ENCODE measurements at regions not wholly inside any gene's neighbourhood (a gene's known extent, or its start where the extent isn't known, plus 50 kb on each side); places are given as distances from the start of the nearest gene placed in this dataset.

DNA sequence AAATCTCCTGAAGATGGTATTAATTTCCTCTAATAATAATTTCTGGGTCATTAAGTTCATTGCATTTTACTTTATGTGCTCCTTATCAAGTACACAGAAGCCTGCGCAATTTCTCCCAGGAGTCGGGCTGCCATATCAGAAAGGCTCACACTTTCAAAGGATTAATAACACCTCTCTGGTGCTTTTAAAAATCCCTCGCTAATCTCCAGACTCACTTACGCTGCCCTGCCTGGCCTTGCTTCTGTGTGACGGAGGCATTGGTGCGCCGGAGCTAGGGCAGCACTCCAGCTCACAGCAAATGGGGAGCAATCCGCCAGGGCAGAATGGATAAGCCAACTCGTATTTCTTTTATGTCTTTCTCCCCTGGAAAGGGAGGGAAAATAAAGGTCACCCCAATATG is 300.8 kb downstream of the EFNB2 start:
- DNase-seq (ENCODE audit: low spot score): no peak

DNA sequence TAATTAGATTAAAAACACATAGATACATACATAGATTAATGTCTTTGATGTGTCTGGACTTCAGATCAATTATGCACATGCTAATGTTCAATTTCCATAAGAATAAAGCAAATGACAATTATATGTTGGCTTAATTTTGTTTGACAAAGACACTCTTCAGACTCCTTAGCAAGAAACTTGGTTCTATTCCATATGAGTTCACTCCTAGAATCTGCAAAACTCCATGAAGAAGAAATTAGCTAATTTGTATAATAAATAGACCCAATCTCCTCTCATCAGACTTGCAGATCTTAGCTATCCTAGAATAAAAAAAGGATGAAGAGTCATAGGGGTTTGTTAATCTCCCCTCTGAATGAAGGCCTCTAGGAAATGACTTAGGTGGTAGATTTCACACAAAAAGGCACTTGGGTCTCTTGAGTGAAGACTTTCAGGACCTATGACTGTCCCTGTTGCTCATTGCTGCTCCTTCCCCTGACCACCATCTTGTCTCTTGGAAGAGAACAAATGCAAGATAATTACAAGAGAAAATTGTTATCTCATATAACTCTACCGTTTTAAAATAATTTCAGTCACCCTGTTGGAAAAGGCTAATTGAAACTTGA is 302.2 kb downstream of the EFNB2 start:
- DNase-seq (ENCODE audit: low spot score): no peak

DNA sequence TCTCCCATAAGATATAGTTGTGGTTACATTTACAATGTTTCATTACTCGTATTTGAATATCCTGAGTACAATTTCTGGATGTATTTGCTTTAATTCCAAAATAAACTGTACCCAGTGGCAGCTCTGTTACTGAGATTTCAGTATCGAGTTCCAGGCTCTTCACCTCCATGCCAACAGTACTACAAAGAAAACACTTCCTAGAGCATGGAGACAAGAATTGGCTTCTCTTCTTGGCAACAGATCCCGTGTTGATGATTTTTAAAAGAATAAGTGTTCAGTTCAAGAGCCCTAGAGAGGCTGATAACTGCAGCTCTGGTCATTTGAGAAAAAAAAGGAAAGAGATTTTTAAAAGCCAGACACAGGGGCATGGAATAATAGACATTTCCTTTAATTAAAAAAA is 302.8 kb downstream of the EFNB2 start:
- DNase-seq (ENCODE audit: low spot score): no peak

DNA sequence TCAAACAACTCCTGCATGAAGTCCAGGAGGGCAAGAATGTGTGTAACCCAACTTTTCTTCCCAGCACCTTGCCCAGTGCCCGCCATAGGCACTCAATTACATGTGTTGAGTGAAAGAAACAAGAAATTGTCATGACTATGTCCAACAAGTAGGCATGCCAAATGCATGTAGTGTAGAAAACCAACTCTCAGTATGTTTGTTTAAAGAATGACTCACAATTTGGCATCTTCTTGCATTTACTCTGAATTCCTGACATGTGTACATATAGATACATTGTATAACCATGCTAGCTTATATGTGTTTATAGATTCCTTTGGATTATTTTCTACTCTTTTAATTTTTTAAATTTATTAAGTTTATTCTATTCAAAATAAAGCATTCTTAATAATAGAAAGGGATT is 305.0 kb downstream of the EFNB2 start:
- no peak for DNase-seq (ENCODE audit: low spot score)

DNA sequence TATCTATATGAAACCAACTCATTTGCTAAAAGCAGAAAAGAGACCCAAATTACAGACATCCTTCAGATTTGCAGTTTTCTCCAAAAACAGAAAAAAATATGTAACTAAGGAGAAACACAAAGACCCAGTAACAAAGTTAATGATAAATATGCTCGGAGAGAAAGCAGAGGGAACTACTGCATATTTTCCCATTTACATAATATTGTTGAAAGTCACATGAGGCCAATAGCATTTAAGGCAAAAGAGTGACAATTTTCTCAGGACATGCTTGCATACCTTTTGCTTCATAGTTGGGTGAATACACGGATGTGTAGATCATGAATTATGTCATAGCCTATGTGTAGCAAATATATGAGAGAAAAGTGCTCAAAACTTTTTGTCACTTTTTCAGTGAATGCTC is 310.3 kb downstream of the EFNB2 start:
- no peak for DNase-seq (ENCODE audit: low spot score)

DNA sequence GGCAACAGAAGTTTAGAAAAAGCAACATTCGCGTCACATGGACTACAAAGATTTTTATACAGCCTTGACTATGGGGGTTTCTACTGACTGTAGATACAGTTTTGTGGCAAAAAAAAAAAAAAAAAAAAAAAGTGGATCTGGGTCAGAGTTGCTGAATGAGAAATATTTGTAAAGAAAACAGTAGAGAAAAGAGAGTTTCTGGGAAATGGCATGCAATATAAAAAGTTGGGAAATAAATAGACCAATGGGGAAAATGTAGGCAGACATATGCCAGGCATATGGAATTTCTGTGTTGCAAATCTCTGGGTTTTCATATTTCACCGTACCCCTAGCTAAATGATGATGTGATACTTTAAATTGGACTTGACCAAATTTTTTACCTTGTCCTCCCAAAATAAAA is 315.3 kb downstream of the EFNB2 start:
- DNase-seq (ENCODE audit: low spot score): no peak

DNA sequence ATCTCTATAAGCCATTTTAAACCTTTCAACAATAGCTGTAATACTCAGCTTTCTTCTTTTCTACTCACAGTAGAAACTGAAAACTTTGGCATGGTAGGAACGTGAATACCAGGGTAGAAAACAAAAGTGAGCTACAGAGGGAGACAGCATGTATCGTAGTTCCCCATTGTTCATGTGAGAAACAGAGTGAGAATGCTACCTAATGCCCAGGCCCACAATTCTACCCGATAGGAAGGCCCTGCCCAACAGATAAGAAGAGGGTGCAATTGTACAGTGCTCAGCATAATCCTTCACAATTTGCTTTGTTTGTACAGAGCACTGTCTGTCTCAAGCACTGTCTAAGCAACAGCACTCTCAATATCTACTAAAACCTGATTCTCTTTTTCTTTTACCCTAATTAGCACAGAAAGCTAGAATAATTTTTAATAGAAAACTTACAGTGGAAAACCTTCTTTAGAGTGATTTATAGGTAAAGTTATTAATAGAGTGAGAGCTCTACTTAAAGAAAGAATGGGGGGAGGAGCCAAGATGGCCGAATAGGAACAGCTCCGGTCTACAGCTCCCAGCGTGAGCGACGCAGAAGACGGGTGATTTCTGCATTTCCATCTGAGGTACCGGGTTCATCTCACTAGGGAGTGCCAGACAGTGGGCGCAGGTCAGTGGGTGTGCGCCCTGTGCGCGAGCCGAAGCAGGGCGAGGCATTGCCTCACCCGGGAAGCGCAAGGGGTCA is 322.3 kb downstream of the EFNB2 start:
- DNase-seq (ENCODE audit: low spot score): no peak

DNA sequence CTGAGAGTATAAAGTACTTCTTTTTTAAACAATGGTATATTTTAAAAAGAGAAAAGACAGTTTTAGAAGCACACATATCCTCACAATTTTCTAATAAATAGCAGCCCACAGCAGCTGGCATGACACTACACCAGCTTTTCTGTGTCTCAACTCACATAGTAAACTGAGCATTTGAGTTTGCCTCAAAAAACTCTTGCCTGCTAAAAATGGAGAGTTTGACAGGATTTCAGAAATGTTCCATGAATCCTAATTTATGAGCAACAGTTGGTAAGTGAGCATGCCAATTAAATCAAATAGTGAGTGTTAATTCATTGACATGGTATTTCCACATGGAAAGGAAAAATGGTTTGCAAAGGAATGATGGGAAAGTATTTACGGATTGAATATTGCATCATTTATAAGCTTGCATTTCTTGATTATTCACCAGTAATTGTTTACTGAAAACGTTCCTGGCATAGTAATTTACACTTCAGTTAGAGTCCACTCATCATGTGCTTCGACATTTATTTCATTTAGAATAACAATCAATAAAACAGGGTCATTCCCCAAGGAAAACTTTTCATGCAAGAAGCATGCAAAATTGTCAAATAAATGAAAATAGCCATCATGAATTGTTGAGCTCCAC is 323.0 kb downstream of the EFNB2 start:
- no peak for DNase-seq (ENCODE audit: low spot score)

DNA sequence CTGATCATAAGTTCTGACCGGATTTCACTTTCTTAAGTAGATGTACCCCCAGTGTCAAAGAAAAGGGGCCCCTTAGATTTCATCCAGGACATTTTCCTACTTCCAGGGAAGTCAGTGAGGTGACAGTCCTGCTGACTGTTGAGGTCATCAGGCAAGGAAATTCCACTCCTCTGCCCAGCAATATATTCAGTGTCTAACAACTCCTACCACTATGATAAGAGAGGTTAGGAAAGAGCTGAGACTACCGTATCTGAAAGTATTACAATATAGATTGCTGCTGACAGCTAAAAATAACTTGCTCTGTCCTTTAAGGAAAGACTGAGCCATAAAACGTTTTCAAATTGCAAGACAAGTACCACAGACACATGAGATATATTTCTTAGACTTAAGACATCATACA is 325.1 kb downstream of the EFNB2 start:
- no peak for DNase-seq (ENCODE audit: low spot score)

DNA sequence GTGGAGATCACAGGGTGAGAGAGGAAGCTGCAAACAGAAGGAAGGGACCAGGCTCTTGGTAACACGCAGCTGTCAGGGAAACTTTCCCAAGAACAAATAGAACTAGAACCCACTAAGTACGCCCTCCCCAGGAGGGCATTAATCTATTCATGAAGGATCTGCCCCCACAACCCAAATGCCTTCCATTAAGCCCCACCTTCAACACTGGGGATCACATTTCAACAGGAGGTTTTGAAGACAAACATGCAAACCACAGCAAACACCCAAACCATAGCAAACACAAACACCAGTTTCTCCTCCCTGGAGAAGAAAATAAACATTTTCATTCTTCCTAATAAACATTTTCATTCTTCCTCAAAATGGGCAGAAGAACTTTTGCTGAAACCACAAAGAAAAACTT is 329.6 kb downstream of the EFNB2 start:
- DNase-seq (ENCODE audit: low spot score): no peak

DNA sequence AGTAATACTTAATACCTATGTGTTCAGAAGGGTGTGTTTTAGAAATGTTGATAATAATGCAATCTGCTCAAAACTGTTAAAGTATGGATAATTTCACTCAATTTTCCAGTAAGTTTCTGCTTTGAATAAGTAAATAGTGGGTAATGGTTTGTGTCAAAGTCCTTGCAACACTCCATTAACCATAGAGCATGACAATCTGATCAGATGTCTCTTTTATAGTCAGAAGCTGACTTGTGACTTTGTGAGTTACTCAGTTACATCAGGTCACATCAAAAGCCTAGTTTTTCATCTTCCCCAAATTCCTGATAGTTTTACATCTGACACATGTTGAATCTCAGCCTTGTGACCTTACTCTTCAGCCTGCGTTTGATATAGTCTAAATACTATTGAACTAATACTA is 338.0 kb downstream of the EFNB2 start:
- no peak for DNase-seq (ENCODE audit: low spot score)

DNA sequence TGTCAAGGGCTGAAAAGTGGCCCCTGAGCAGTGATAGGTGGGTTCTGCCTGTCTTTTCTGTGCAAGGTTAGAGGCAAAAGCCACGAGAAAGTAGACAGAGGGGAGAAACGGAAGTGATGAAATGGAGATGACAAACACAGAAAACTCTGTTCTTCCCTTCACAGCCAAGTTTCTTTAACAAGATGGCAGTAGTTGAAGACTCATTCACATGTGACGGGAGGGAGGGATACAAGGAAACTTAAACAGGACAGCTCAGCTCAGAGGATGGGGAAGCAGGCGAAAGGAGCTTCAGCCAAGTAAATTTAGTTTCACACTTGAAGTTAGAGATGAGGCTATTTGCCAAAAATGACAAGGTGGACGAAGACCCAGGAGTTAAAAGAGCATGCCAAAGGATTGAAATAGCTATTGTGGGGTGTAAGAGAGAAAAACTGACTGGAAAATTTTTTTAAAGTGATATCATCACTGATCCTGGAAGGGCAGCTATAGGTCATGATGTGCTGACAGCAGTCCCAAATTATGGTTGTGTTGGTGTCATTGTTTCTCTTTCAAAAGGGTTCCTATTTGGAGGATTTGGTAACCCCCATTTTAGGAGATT is 347.9 kb downstream of the EFNB2 start:
- DNase-seq (ENCODE audit: low spot score): no peak

DNA sequence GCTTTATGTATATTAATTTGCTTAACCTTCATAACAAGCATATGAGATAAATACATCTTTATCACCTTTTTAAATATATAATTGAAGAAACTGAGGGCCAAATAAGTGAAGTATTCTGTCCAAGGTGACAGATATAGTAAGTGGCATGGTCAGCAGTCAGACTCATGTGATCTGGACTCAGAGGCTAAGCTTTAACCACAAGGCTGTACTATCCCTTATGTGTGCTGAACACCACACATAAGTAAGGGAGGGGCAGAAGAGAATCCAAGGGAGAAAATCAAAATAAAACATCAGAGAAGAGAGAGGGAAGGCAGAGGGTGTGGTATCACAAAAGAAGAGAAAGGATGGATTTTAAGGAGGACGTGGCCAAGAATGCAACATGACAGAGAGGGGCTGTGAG is 348.4 kb downstream of the EFNB2 start:
- DNase-seq (ENCODE audit: low spot score): no peak

DNA sequence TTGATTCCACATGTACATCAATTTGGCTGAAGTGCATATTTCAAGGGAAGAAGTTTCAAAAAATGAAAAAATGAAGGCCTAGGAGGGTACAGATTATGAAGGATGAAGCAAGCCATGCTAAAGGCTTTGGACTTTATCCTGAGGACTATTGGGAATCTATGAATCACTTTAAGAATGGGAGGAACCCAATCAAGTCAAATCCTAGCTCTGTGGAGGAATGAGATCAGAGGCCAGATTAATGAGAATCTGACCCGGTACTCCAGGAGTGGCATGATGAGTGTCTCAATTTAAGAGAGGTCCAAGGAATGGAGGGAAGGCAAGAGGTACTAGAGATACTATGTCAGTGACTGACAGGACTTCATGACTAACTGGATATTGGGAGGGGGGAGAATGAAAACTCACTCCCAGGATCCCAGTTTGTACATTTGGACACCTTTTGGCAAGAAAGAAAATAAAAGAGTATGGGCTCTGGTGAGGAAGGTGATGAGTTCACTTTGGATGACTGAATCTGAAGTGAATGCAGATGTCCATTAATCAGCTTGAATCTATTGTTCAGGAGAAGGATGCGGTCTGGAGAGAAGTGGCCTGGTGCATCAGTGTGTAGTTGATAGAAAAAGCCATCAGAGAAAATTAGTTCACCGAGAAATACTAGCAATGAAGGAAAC is 349.0 kb downstream of the EFNB2 start:
- DNase-seq (ENCODE audit: low spot score): no peak

DNA sequence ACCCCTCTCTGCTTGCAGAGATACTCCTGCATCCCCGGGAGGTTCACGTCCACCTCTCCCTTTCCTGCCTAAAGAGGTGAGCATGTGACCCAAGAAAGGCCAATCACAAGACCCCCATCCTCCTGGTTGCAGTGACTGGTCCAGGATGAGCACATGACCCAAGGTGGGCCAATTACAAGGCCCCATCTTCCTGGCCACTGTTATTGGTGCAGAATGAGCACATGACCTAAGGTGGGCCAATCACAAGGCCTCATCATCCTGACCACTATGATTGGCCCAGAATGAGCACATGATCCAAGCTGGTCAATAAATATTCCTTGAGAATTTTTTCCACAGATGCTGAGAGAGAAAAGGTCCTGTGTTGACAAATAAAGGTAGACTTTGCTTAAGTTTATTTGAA is 350.7 kb downstream of the EFNB2 start:
- DNase-seq (ENCODE audit: low spot score): no peak

DNA sequence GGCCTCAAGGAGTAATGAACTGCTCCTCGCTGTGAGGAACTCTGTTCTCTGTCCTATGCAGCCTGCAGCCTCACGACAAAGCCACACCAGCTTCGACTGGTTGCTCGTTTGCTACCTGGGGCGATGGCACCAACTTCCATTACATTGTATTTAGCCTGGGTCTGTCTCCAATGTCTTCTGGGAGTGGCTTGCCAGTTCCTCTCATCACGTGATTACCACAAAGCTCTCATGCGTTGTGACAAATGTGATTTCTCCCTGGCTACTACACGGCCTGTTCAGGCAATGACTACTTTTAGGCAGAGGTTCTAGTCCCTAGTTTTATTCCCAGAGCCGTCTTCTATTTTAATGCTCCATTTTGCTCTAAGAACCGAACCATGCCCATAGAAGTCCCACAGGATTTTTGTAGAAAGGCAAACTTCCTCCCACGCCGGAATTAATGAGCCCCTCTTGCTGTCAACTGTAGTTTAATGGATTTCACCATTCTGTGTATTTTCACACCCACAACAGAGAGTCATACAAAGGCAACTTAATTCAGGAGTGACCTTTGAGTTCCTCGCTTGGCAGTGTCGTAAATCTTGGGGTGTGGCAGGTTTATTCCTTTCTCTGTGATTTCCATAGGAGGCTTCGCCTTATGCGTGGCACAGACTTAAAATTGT is 351.9 kb downstream of the EFNB2 start:
- no peak for DNase-seq (ENCODE audit: low spot score)

DNA sequence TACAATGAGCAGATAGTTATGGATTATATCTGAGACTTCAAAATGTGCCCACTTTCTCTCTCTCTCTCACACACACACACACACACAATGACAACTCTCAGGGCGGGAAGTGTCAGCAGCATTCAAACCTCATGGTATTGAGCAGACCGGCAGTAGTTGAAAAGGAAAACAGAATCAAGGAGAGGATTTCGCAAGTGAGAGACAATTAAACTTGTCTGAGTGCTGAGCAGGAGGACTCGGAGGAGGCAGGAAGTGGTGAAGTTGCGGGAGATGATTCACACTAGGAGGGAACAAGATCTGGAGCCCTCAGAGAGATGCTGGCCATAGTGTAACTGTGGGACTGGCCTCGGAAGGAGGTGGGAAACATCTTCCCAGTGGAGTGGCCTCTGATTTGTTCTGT is 353.1 kb downstream of the EFNB2 start:
- DNase-seq (ENCODE audit: low spot score): peak; percentile 29

DNA sequence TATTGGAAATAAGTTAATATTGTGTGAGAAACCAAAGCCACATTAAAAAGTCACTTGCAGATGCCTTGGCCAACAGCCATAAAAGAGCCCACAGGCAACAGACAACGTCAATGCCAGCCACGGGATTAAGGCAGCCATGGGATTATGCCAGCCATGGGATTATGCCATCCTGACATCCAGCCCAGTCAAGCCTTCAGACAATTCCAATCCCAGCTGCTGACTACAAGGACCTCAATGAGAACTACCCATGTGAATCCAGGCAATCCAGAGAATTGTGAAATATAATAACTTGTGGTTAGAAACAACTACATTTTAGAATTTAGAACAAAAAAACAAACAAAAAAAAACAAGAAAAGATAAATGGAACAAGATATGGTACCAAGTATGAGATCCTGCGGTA is 356.6 kb downstream of the EFNB2 start:
- DNase-seq (ENCODE audit: low spot score): no peak

DNA sequence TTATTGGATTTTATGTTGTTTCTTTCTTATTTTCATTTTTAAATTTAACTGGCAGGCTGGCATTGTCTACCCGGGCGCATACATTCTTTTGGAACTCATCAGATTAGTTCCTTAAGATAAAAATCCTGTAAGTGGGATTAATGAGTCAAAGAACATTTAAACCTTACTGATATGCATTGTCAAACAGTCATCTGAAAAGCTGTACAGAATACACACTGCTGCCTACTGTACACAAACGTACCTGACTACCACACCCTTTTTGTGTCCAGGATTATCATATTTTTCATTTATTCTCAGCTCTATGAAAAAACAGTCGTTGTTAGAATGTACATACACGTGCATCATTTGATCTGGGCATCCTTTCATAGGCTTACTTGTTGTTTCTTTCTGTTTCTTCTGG is 358.3 kb downstream of the EFNB2 start:
- no peak for DNase-seq (ENCODE audit: low spot score)

DNA sequence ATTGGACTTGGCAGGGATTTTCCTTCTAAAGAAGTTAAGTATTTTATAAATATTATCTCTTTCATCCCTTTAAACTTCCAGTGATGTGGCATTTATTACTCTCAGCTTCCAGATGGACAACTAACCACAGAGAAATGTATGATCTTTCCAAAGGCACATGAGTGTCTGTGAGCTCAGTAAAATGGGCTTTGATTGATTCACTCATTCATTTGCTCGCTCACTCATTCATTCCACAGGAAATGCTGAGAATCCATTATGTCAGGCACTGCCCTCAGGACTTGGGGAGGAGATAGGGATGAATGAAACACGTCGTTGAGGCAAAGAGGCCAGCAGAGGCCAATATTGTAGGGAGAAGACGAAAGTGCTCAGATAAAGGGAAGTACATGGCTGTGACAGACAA is 359.3 kb downstream of the EFNB2 start:
- peak; percentile 40 for DNase-seq (ENCODE audit: low spot score)

DNA sequence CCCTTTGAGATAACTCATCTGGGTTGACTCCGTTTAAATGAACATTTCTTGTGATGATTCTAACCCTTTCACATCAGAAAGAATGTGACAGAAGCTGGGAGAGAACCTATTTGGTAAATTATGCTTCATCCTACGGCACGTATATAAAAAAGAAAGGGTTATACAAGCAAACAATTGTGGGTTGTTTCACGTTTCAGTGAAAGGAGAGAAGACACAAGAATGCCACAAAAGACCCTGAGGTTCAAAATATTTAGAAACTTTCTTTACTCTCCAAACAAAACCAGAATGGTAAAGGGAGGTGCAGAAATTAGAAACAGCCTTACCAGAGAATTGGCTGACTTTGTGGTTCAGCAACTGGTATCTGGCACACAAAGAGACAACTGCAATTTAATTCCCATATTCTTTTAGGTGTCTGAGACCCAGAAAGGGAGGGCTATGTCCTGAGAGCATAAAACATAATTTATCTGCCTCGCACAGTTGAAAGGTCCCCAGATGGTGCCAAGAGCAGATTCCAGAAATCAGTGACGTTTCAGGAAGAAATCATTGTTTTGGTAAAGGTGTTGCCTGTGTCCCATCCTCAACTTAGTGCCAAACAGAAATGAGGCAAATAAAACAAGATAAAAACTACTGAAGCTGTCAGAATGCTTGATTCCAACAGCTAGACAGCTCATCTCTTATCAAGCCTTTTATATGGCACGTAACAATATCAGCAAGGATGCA is 361.4 kb downstream of the EFNB2 start:
- DNase-seq (ENCODE audit: low spot score): no peak

DNA sequence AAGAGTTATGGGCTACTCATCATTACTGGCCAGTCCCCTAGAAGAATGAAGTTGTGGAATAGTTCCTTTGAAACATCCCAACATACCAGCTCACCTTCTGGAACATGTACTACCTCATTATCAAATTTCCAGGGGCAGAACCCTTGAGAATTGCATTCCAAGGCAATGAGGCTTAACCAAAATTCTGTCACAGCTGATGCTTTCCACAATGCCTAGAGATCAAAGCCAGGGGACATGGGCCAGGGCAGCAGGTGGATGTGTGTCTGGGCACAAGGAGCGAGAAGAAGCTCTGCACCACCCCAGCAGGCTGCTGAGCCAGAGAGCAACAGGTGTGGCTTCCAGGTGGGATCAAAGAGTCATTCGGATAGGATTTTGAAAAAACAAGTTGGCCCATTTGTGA is 362.1 kb downstream of the EFNB2 start:
- DNase-seq (ENCODE audit: low spot score): no peak
